H9 (cell line): ENCODE measurements at regions not wholly inside any gene's neighbourhood (a gene's known extent, or its start where the extent isn't known, plus 50 kb on each side); places are given as distances from the start of the nearest gene placed in this dataset.

Experiments
- DNase-seq: peaks from one replicate; pipeline ENCODE4 v3.0.0-alpha.2; 2017
- H2AFZ ChIP-seq: one replicate; pipeline ENCODE4 v1.6.1; 2013; ENCODE audit warnings: mild to moderate bottlenecking, low read length, control low read depth, moderate library complexity
- H2AK5ac ChIP-seq: 2 replicates; pipeline ENCODE4 v1.6.1; 2013; ENCODE audit warnings: low read length, control low read depth, mixed read lengths; ENCODE audit not compliant: insufficient read length
- H2BK120ac ChIP-seq: one replicate; pipeline ENCODE4 v1.6.1; 2013; ENCODE audit warnings: low read depth, mild to moderate bottlenecking, low read length, control low read depth, inconsistent platforms; ENCODE audit not compliant: poor library complexity, severe bottlenecking
- H2BK12ac ChIP-seq: 2 replicates; pipeline ENCODE4 v1.6.1; 2013; ENCODE audit warnings: low read length, control low read depth, mixed read lengths, low read depth; ENCODE audit not compliant: insufficient read length
- H2BK15ac ChIP-seq: 2 replicates; pipeline ENCODE4 v1.6.1; 2013; ENCODE audit warnings: low read depth, low read length, control low read depth
- H2BK20ac ChIP-seq: one replicate; pipeline ENCODE4 v1.6.1; 2013; ENCODE audit warnings: low read depth, mild to moderate bottlenecking, low read length, control low read depth, inconsistent platforms; ENCODE audit not compliant: poor library complexity, severe bottlenecking
- H2BK5ac ChIP-seq: 2 replicates; pipeline ENCODE4 v1.6.1; 2013; ENCODE audit warnings: low read length, control low read depth, mixed read lengths; ENCODE audit not compliant: insufficient read length
- H3K14ac ChIP-seq: 2 replicates; pipeline ENCODE4 v1.6.1; 2013; ENCODE audit warnings: low read length, control low read depth; ENCODE audit not compliant: insufficient read depth
- H3K18ac ChIP-seq: 2 replicates; pipeline ENCODE4 v1.6.1; 2013; ENCODE audit warnings: low read depth, mild to moderate bottlenecking, mixed read lengths, low read length, control low read depth; ENCODE audit not compliant: insufficient read length
- H3K23ac ChIP-seq: 2 replicates; pipeline ENCODE4 v1.6.1; 2013; ENCODE audit warnings: low read length, control low read depth, mixed read lengths, low read depth; ENCODE audit not compliant: insufficient read length
- H3K23me2 ChIP-seq: 2 replicates; pipeline ENCODE4 v1.6.1; 2013; ENCODE audit warnings: low read depth, mild to moderate bottlenecking, mixed read lengths, low read length, control low read depth; ENCODE audit not compliant: insufficient read length, poor library complexity, severe bottlenecking
- H3K27ac ChIP-seq: 2 replicates; pipeline ENCODE4 v1.5.1; 2013; ENCODE audit warnings: low read length, control low read depth, mixed read lengths, low read depth; ENCODE audit not compliant: insufficient read length
- H3K27me3 ChIP-seq: 2 replicates; pipeline ENCODE4 v1.6.1; 2013; ENCODE audit warnings: low read length, control low read depth, inconsistent platforms; ENCODE audit not compliant: insufficient read depth
- H3K4ac ChIP-seq: 2 replicates; pipeline ENCODE4 v1.6.1; 2013; ENCODE audit warnings: low read depth, mild to moderate bottlenecking, control low read depth, inconsistent platforms, low read length, moderate library complexity
- H3K4me1 ChIP-seq: 2 replicates; pipeline ENCODE4 v1.6.1; 2013; ENCODE audit warnings: low read length, control low read depth, inconsistent platforms; ENCODE audit not compliant: insufficient read depth
- H3K4me2 ChIP-seq: 2 replicates; pipeline ENCODE4 v1.6.1; 2013; ENCODE audit warnings: low read length, control low read depth, mixed read lengths; ENCODE audit not compliant: insufficient read length, insufficient read depth
- H3K56ac ChIP-seq: 2 replicates; pipeline ENCODE4 v1.6.1; 2013; ENCODE audit warnings: low read depth, mild to moderate bottlenecking, mixed read lengths, low read length, control low read depth; ENCODE audit not compliant: insufficient read length
- H3K79me1 ChIP-seq: 2 replicates; pipeline ENCODE4 v1.6.1; 2013; ENCODE audit warnings: low read depth, mild to moderate bottlenecking, moderate library complexity, low read length, control low read depth, inconsistent platforms; ENCODE audit not compliant: insufficient read depth, poor library complexity, severe bottlenecking
- H3K79me2 ChIP-seq: 2 replicates; pipeline ENCODE4 v1.6.1; 2013; ENCODE audit warnings: low read length, control low read depth, inconsistent platforms; ENCODE audit not compliant: insufficient read depth
- H3K9ac ChIP-seq: 2 replicates; pipeline ENCODE4 v1.6.1; 2013; ENCODE audit warnings: low read length, control low read depth, mixed read lengths; ENCODE audit not compliant: insufficient read length; ENCODE audit errors: extremely low read depth
- H3K9me3 ChIP-seq: one replicate; pipeline ENCODE4 v1.6.1; 2013; ENCODE audit warnings: low read depth, low read length, inconsistent platforms; ENCODE audit not compliant: control insufficient read depth
- H3T11ph ChIP-seq: one replicate; pipeline ENCODE4 v1.6.1; 2013; ENCODE audit warnings: mild to moderate bottlenecking, low read length, control low read depth, inconsistent platforms
- H4K20me1 ChIP-seq: one replicate; pipeline ENCODE4 v1.6.1; 2013; ENCODE audit not compliant: control insufficient read depth, insufficient read length, insufficient read depth
- H4K5ac ChIP-seq: 2 replicates; pipeline ENCODE4 v1.6.1; 2013; ENCODE audit warnings: low read depth, mild to moderate bottlenecking, mixed read lengths, low read length, control low read depth; ENCODE audit not compliant: insufficient read length
- H4K8ac ChIP-seq: replicated peaks from 2 replicates; pipeline ENCODE4 v1.6.1; 2013; ENCODE audit warnings: low read length, control low read depth, mixed read lengths, low read depth; ENCODE audit not compliant: insufficient read length
- H4K91ac ChIP-seq: 2 replicates; pipeline ENCODE4 v1.6.1; 2013; ENCODE audit warnings: low read depth, mild to moderate bottlenecking, moderate library complexity, mixed read lengths, low read length, control low read depth; ENCODE audit not compliant: insufficient read length
- H3K27ac Mint-ChIP-seq, 3 experiments: 2 replicates in 2 of 3; 3 replicates in 1 of 3; pipeline ENCODE4 v1.8.0; 2020 to 2021; ENCODE audit warnings: mixed read lengths in 3 of 3, mild to moderate bottlenecking in 1 of 3, moderate library complexity in 1 of 3
- H3K27me3 Mint-ChIP-seq: 2 replicates; pipeline ENCODE4 v1.8.0; 2021; ENCODE audit warnings: low read depth, mild to moderate bottlenecking, moderate library complexity, mixed read lengths
- H3K36me3 Mint-ChIP-seq, 3 experiments: 2 replicates in 2 of 3; 3 replicates in 1 of 3; pipeline ENCODE4 v1.8.0; 2020 to 2021; ENCODE audit warnings: low read depth in 3 of 3, mixed read lengths in 3 of 3; ENCODE audit not compliant: insufficient read depth in 1 of 3
- H3K4me1 Mint-ChIP-seq, 2 experiments: 2 replicates each; pipeline ENCODE4 v1.8.0; 2020; ENCODE audit warnings: mixed read lengths in 2 of 2
- H3K4me3 Mint-ChIP-seq, 2 experiments: 2 replicates in 1 of 2; 3 replicates in 1 of 2; pipeline ENCODE4 v1.8.0; 2020 to 2021; ENCODE audit warnings: mild to moderate bottlenecking in 2 of 2, mixed read lengths in 2 of 2, moderate library complexity in 1 of 2
- H3K9me3 Mint-ChIP-seq, 2 experiments: 2 replicates in 1 of 2; 3 replicates in 1 of 2; pipeline ENCODE4 v1.8.0; 2020; ENCODE audit warnings: mild to moderate bottlenecking in 2 of 2, mixed read lengths in 2 of 2, moderate library complexity in 1 of 2
- CTCF ChIP-seq: fragments of 200-600 bp; sonication (generic); conservative IDR thresholded peaks from 3 replicates; pipeline ENCODE4 v1.8.0; 2021; ENCODE audit warnings: antibody characterized with exemption, mild to moderate bottlenecking
- WGBS: extraction: QIAGEN DNeasy Blood & Tissue Kit; methylation state at CpG from one replicate; pipeline ENCODE4 v1.1.7; 2013; ENCODE audit warnings: missing lambda C conversion rate, low lambda C conversion rate, mixed read lengths; ENCODE audit not compliant: insufficient read length; ENCODE audit errors: extremely low coverage; 5-methylcytosine and 5-hydroxymethylcytosine counted together

DNA sequence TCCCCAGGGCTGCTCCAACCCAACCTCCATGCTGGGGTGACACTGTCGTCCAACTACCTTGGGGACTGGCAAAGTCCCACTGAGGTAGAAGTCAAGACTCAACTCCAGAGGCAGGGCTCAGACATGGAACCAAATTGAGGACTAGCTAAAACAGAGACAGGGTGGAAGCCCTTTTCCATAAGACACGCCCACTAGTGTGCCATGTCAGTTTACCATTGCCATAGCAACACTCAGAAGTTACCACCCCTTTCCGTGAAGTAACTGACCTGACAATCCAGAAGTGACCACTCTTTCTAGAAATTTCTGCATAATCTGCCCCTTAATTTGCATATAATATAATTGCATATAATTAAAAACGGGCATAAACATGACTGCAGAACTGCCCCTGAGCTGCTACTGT is 409.6 kb downstream of the MED13L start:
- no peak overlapping the region for H2BK5ac ChIP-seq
- H3K27me3 Mint-ChIP-seq, result no peaks in the 10 kb centered on the region
- H4K5ac ChIP-seq, result no peak overlapping the region
- H3K18ac ChIP-seq, result no peak overlapping the region
- no peaks in the 10 kb centered on the region for H3K9me3 Mint-ChIP-seq
- H3K27me3 ChIP-seq, result no peaks in the 10 kb centered on the region; the same call in 1 of the 2 replicates
- DNase-seq, result no peak
- no peak overlapping the region for H3K4me3 Mint-ChIP-seq
- H3K14ac ChIP-seq, result no peak overlapping the region
- WGBS, result no CpG with 5 or more reads among the region's 4 CpGs
- H3K23ac ChIP-seq, result no peak overlapping the region
- no peak overlapping the region for H2BK20ac ChIP-seq
- H3T11ph ChIP-seq, result no peak overlapping the region
- no peaks in the 10 kb centered on the region for H3K79me1 ChIP-seq
- peaks cover 14% of the 10 kb centered on the region; the same call in 1 of the 2 replicates for H3K4me1 ChIP-seq
- H2BK120ac ChIP-seq, result no peak overlapping the region
- no peak overlapping the region for H3K27ac Mint-ChIP-seq
- H3K23me2 ChIP-seq, result no peaks in the 10 kb centered on the region
- no peak overlapping the region for H4K8ac ChIP-seq
- no peak overlapping the region for H2BK12ac ChIP-seq
- no peaks in the 10 kb centered on the region; a peak in 1 of 7 replicates for H3K36me3 Mint-ChIP-seq
- no peak overlapping the region for H3K56ac ChIP-seq
- TF ChIP-seq CTCF, result no peak
- H2AK5ac ChIP-seq, result no peak overlapping the region
- no peak overlapping the region for H3K4me2 ChIP-seq
- no peaks in the 10 kb centered on the region for H3K79me2 ChIP-seq
- no peak overlapping the region for H4K91ac ChIP-seq
- H3K4ac ChIP-seq, result no peak overlapping the region
- peaks cover 30 to 35% of the 10 kb centered on the region in 2 experiments for H3K4me1 Mint-ChIP-seq
- H3K27ac ChIP-seq, result no peak overlapping the region
- H3K9me3 ChIP-seq, result no peaks in the 10 kb centered on the region
- no peak overlapping the region for H3K9ac ChIP-seq
- H2AFZ ChIP-seq, result no peak overlapping the region
- H2BK15ac ChIP-seq, result no peak overlapping the region
- no peaks in the 10 kb centered on the region for H4K20me1 ChIP-seq
